H9 (cell line): ENCODE measurements at regions not wholly inside any gene's neighbourhood (a gene's known extent, or its start where the extent isn't known, plus 50 kb on each side); places are given as distances from the start of the nearest gene placed in this dataset.

ENCODE experiments used
- DNase-seq: peaks from one replicate; pipeline ENCODE4 v3.0.0-alpha.2; 2017
- H2AFZ ChIP-seq: one replicate; pipeline ENCODE4 v1.6.1; 2013; ENCODE audit warnings: mild to moderate bottlenecking, low read length, control low read depth, moderate library complexity
- H2AK5ac ChIP-seq: 2 replicates; pipeline ENCODE4 v1.6.1; 2013; ENCODE audit warnings: low read length, control low read depth, mixed read lengths; ENCODE audit not compliant: insufficient read length
- H2BK120ac ChIP-seq: one replicate; pipeline ENCODE4 v1.6.1; 2013; ENCODE audit warnings: low read depth, mild to moderate bottlenecking, low read length, control low read depth, inconsistent platforms; ENCODE audit not compliant: poor library complexity, severe bottlenecking
- H2BK12ac ChIP-seq: 2 replicates; pipeline ENCODE4 v1.6.1; 2013; ENCODE audit warnings: low read length, control low read depth, mixed read lengths, low read depth; ENCODE audit not compliant: insufficient read length
- H2BK15ac ChIP-seq: 2 replicates; pipeline ENCODE4 v1.6.1; 2013; ENCODE audit warnings: low read depth, low read length, control low read depth
- H2BK20ac ChIP-seq: one replicate; pipeline ENCODE4 v1.6.1; 2013; ENCODE audit warnings: low read depth, mild to moderate bottlenecking, low read length, control low read depth, inconsistent platforms; ENCODE audit not compliant: poor library complexity, severe bottlenecking
- H2BK5ac ChIP-seq: 2 replicates; pipeline ENCODE4 v1.6.1; 2013; ENCODE audit warnings: low read length, control low read depth, mixed read lengths; ENCODE audit not compliant: insufficient read length
- H3K14ac ChIP-seq: 2 replicates; pipeline ENCODE4 v1.6.1; 2013; ENCODE audit warnings: low read length, control low read depth; ENCODE audit not compliant: insufficient read depth
- H3K18ac ChIP-seq: 2 replicates; pipeline ENCODE4 v1.6.1; 2013; ENCODE audit warnings: low read depth, mild to moderate bottlenecking, mixed read lengths, low read length, control low read depth; ENCODE audit not compliant: insufficient read length
- H3K23ac ChIP-seq: 2 replicates; pipeline ENCODE4 v1.6.1; 2013; ENCODE audit warnings: low read length, control low read depth, mixed read lengths, low read depth; ENCODE audit not compliant: insufficient read length
- H3K23me2 ChIP-seq: 2 replicates; pipeline ENCODE4 v1.6.1; 2013; ENCODE audit warnings: low read depth, mild to moderate bottlenecking, mixed read lengths, low read length, control low read depth; ENCODE audit not compliant: insufficient read length, poor library complexity, severe bottlenecking
- H3K27ac ChIP-seq: 2 replicates; pipeline ENCODE4 v1.5.1; 2013; ENCODE audit warnings: low read length, control low read depth, mixed read lengths, low read depth; ENCODE audit not compliant: insufficient read length
- H3K27me3 ChIP-seq: 2 replicates; pipeline ENCODE4 v1.6.1; 2013; ENCODE audit warnings: low read length, control low read depth, inconsistent platforms; ENCODE audit not compliant: insufficient read depth
- H3K4ac ChIP-seq: 2 replicates; pipeline ENCODE4 v1.6.1; 2013; ENCODE audit warnings: low read depth, mild to moderate bottlenecking, control low read depth, inconsistent platforms, low read length, moderate library complexity
- H3K4me1 ChIP-seq: 2 replicates; pipeline ENCODE4 v1.6.1; 2013; ENCODE audit warnings: low read length, control low read depth, inconsistent platforms; ENCODE audit not compliant: insufficient read depth
- H3K4me2 ChIP-seq: 2 replicates; pipeline ENCODE4 v1.6.1; 2013; ENCODE audit warnings: low read length, control low read depth, mixed read lengths; ENCODE audit not compliant: insufficient read length, insufficient read depth
- H3K56ac ChIP-seq: 2 replicates; pipeline ENCODE4 v1.6.1; 2013; ENCODE audit warnings: low read depth, mild to moderate bottlenecking, mixed read lengths, low read length, control low read depth; ENCODE audit not compliant: insufficient read length
- H3K79me1 ChIP-seq: 2 replicates; pipeline ENCODE4 v1.6.1; 2013; ENCODE audit warnings: low read depth, mild to moderate bottlenecking, moderate library complexity, low read length, control low read depth, inconsistent platforms; ENCODE audit not compliant: insufficient read depth, poor library complexity, severe bottlenecking
- H3K79me2 ChIP-seq: 2 replicates; pipeline ENCODE4 v1.6.1; 2013; ENCODE audit warnings: low read length, control low read depth, inconsistent platforms; ENCODE audit not compliant: insufficient read depth
- H3K9ac ChIP-seq: 2 replicates; pipeline ENCODE4 v1.6.1; 2013; ENCODE audit warnings: low read length, control low read depth, mixed read lengths; ENCODE audit not compliant: insufficient read length; ENCODE audit errors: extremely low read depth
- H3K9me3 ChIP-seq: one replicate; pipeline ENCODE4 v1.6.1; 2013; ENCODE audit warnings: low read depth, low read length, inconsistent platforms; ENCODE audit not compliant: control insufficient read depth
- H3T11ph ChIP-seq: one replicate; pipeline ENCODE4 v1.6.1; 2013; ENCODE audit warnings: mild to moderate bottlenecking, low read length, control low read depth, inconsistent platforms
- H4K20me1 ChIP-seq: one replicate; pipeline ENCODE4 v1.6.1; 2013; ENCODE audit not compliant: control insufficient read depth, insufficient read length, insufficient read depth
- H4K5ac ChIP-seq: 2 replicates; pipeline ENCODE4 v1.6.1; 2013; ENCODE audit warnings: low read depth, mild to moderate bottlenecking, mixed read lengths, low read length, control low read depth; ENCODE audit not compliant: insufficient read length
- H4K8ac ChIP-seq: replicated peaks from 2 replicates; pipeline ENCODE4 v1.6.1; 2013; ENCODE audit warnings: low read length, control low read depth, mixed read lengths, low read depth; ENCODE audit not compliant: insufficient read length
- H4K91ac ChIP-seq: 2 replicates; pipeline ENCODE4 v1.6.1; 2013; ENCODE audit warnings: low read depth, mild to moderate bottlenecking, moderate library complexity, mixed read lengths, low read length, control low read depth; ENCODE audit not compliant: insufficient read length
- H3K27ac Mint-ChIP-seq, 3 experiments: 2 replicates in 2 of 3; 3 replicates in 1 of 3; pipeline ENCODE4 v1.8.0; 2020 to 2021; ENCODE audit warnings: mixed read lengths in 3 of 3, mild to moderate bottlenecking in 1 of 3, moderate library complexity in 1 of 3
- H3K27me3 Mint-ChIP-seq: 2 replicates; pipeline ENCODE4 v1.8.0; 2021; ENCODE audit warnings: low read depth, mild to moderate bottlenecking, moderate library complexity, mixed read lengths
- H3K36me3 Mint-ChIP-seq, 3 experiments: 2 replicates in 2 of 3; 3 replicates in 1 of 3; pipeline ENCODE4 v1.8.0; 2020 to 2021; ENCODE audit warnings: low read depth in 3 of 3, mixed read lengths in 3 of 3; ENCODE audit not compliant: insufficient read depth in 1 of 3
- H3K4me1 Mint-ChIP-seq, 2 experiments: 2 replicates each; pipeline ENCODE4 v1.8.0; 2020; ENCODE audit warnings: mixed read lengths in 2 of 2
- H3K4me3 Mint-ChIP-seq, 2 experiments: 2 replicates in 1 of 2; 3 replicates in 1 of 2; pipeline ENCODE4 v1.8.0; 2020 to 2021; ENCODE audit warnings: mild to moderate bottlenecking in 2 of 2, mixed read lengths in 2 of 2, moderate library complexity in 1 of 2
- H3K9me3 Mint-ChIP-seq, 2 experiments: 2 replicates in 1 of 2; 3 replicates in 1 of 2; pipeline ENCODE4 v1.8.0; 2020; ENCODE audit warnings: mild to moderate bottlenecking in 2 of 2, mixed read lengths in 2 of 2, moderate library complexity in 1 of 2
- WGBS: extraction: QIAGEN DNeasy Blood & Tissue Kit; methylation state at CpG from one replicate; pipeline ENCODE4 v1.1.7; 2013; ENCODE audit warnings: missing lambda C conversion rate, low lambda C conversion rate, mixed read lengths; ENCODE audit not compliant: insufficient read length; ENCODE audit errors: extremely low coverage; 5-methylcytosine and 5-hydroxymethylcytosine counted together
- TF ChIP-seq, protein P1 (sequence below): fragments of 200-600 bp; sonication (generic); conservative IDR thresholded peaks from 3 replicates; pipeline ENCODE4 v1.8.0; 2021; ENCODE audit warnings: antibody characterized with exemption, mild to moderate bottlenecking

- no peak overlapping the region for H3K27ac ChIP-seq
- no peak for DNase-seq
- no peaks in the 10 kb centered on the region for H3K9me3 ChIP-seq
- TF ChIP-seq, protein P1, sequence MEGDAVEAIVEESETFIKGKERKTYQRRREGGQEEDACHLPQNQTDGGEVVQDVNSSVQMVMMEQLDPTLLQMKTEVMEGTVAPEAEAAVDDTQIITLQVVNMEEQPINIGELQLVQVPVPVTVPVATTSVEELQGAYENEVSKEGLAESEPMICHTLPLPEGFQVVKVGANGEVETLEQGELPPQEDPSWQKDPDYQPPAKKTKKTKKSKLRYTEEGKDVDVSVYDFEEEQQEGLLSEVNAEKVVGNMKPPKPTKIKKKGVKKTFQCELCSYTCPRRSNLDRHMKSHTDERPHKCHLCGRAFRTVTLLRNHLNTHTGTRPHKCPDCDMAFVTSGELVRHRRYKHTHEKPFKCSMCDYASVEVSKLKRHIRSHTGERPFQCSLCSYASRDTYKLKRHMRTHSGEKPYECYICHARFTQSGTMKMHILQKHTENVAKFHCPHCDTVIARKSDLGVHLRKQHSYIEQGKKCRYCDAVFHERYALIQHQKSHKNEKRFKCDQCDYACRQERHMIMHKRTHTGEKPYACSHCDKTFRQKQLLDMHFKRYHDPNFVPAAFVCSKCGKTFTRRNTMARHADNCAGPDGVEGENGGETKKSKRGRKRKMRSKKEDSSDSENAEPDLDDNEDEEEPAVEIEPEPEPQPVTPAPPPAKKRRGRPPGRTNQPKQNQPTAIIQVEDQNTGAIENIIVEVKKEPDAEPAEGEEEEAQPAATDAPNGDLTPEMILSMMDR: no peak
- H2AFZ ChIP-seq: no peak overlapping the region
- H3T11ph ChIP-seq: no peak overlapping the region
- H3K4ac ChIP-seq: no peak overlapping the region
- no peaks in the 10 kb centered on the region for H3K4me1 ChIP-seq
- no peak overlapping the region for H3K4me3 Mint-ChIP-seq
- no peak overlapping the region for H3K23ac ChIP-seq
- no peaks in the 10 kb centered on the region for H3K79me2 ChIP-seq
- no peak overlapping the region for H2BK15ac ChIP-seq
- H3K27me3 Mint-ChIP-seq: peaks cover 1% of the 10 kb centered on the region
- H3K56ac ChIP-seq: no peak overlapping the region
- no peak overlapping the region for H4K91ac ChIP-seq
- no peak overlapping the region for H3K27ac Mint-ChIP-seq
- no peak overlapping the region for H2BK5ac ChIP-seq
- WGBS: no CpG with 5 or more reads among the region's 4 CpGs
- no peak overlapping the region for H2BK12ac ChIP-seq
- no peak overlapping the region for H2BK120ac ChIP-seq
- no peak overlapping the region for H3K18ac ChIP-seq
- H3K9ac ChIP-seq: no peak overlapping the region
- H3K14ac ChIP-seq: no peak overlapping the region
- H3K27me3 ChIP-seq: no peaks in the 10 kb centered on the region
- H3K23me2 ChIP-seq: no peaks in the 10 kb centered on the region
- H2BK20ac ChIP-seq: no peak overlapping the region
- H3K9me3 Mint-ChIP-seq: peaks cover 0 to 2% of the 10 kb centered on the region in 2 experiments; a peak in 1 of 5 replicates
- H3K4me1 Mint-ChIP-seq: peaks cover 9 to 12% of the 10 kb centered on the region in 2 experiments
- H4K20me1 ChIP-seq: no peaks in the 10 kb centered on the region
- no peak overlapping the region for H4K8ac ChIP-seq
- no peak overlapping the region for H3K4me2 ChIP-seq
- H4K5ac ChIP-seq: no peak overlapping the region
- no peak overlapping the region for H2AK5ac ChIP-seq
- H3K36me3 Mint-ChIP-seq: no peaks in the 10 kb centered on the region
- H3K79me1 ChIP-seq: no peaks in the 10 kb centered on the region
These were observed 403.1 kb upstream of the TRPC7 start for GRCh38 chr5:136768457-136768856.
